NCI-H2107 (cell line): ENCODE measurements at regions not wholly inside any gene's neighbourhood (a gene's known extent, or its start where the extent isn't known, plus 50 kb on each side); places are given as distances from the start of the nearest gene placed in this dataset.

ENCODE experiments used
- DNase-seq: peaks from one replicate; lab custom pipeline; 2025; lab: John Stamatoyannopoulos, UW

DNA sequence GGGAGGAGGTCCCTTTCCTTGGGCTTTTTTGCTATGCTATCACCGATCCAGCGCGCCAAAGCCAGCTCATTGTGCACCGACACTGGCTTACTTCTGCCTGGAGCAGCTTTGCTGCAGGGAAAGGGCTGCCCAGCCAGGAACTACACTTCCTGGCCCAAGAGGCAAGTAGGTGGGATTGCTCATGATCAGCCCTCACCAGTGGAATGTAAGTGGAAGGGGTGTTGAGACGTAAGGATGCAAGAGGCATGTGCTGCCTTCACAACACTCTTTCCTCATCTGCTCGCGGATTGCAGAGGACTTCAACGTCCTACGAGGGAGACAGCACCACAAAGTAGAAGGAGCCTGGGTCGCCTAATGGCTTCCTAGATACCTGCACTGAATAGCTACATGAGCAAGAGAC lies 104.3 kb upstream of the FOXF1 start:
- DNase-seq: no peak

GRCh38 chr16:86408685-86409084 lies 101.6 kb upstream of the FOXF1 start:
- DNase-seq: no peak

DNA sequence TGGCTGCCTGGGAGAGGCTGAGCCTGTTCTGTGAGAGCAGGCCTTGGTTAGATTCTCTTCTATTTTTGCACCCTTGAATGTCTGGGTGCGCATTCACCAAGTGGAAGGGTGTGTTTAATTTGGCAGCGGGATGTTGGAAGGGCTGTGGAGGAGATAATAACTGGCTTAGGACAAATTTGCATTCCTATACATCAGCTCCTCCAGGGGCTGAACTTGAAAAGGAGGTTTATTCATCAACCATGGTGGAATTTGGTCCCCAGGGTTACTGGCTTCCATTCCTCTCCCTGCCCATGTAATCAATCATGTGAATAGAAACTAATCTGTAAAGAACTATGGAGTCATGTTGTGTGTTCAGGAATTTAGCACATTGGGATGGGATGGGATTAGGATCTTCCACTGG lies 100.2 kb upstream of the FOXF1 start:
- no peak for DNase-seq

- DNase-seq: no peak
These were observed 99.8 kb upstream of the FOXF1 start for GRCh38 chr16:86410529-86410928.

- no peak for DNase-seq
These were observed 98.4 kb upstream of the FOXF1 start for GRCh38 chr16:86411897-86412296.

- no peak for DNase-seq
These were observed 95.2 kb upstream of the FOXF1 start for GRCh38 chr16:86414991-86415740.

- DNase-seq: no peak
These were observed 91.3 kb upstream of the FOXF1 start for GRCh38 chr16:86418981-86419380.

- no peak for DNase-seq
These were observed 90.8 kb upstream of the FOXF1 start for GRCh38 chr16:86419518-86419917.

DNA sequence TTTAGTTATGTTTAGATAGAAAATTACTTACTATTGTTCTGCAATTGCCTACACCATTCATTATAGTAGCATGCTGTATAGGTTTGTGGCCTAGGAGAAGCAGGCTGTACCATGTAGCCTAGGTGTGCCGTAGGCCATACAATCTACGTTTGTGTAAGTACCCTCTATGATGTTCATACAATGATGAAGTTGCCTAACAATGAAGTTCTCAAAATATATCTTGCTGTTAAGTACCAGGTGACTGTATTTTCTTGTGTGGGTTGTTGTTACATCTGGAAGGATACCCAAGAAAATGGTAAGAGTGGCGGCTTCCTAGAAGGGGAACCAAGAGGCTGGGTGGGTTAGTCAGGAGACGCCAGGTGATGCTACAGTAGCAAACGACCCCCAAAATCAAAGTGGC lies 88.3 kb upstream of the FOXF1 start:
- DNase-seq: no peak

- no peak for DNase-seq
These were observed 85.9 kb upstream of the FOXF1 start for GRCh38 chr16:86424398-86424797.

- no peak for DNase-seq
These were observed 85.3 kb upstream of the FOXF1 start for GRCh38 chr16:86424985-86425384.

GRCh38 chr16:86426063-86426642 lies 84.2 kb upstream of the FOXF1 start:
- no peak for DNase-seq

DNA sequence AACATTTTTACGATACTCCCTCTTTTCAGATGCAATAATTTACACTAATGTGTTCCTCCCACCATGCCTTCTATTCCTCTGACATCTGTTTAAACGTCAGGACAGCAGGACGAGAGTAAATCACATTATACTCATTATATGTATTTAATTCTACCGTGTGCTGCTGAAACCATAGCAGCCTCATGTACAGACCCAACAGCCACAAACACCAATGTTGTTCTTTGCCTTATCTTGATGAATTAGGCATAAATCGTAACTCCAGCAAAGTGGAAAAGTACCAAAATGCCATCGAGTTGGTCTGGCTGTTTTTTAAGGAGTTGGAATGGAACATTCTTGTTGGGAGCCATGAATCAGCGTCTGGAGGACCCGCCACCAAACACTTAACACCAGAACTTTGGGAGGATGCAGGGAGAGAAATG lies 82.9 kb upstream of the FOXF1 start:
- no peak for DNase-seq

GRCh38 chr16:86428729-86429517 lies 81.4 kb upstream of the FOXF1 start:
- no peak for DNase-seq

GRCh38 chr16:86429663-86430062 lies 80.7 kb upstream of the FOXF1 start:
- no peak for DNase-seq

GRCh38 chr16:86430814-86431213 lies 79.5 kb upstream of the FOXF1 start:
- DNase-seq: no peak

GRCh38 chr16:86431540-86431939 lies 78.8 kb upstream of the FOXF1 start:
- no peak for DNase-seq

DNA sequence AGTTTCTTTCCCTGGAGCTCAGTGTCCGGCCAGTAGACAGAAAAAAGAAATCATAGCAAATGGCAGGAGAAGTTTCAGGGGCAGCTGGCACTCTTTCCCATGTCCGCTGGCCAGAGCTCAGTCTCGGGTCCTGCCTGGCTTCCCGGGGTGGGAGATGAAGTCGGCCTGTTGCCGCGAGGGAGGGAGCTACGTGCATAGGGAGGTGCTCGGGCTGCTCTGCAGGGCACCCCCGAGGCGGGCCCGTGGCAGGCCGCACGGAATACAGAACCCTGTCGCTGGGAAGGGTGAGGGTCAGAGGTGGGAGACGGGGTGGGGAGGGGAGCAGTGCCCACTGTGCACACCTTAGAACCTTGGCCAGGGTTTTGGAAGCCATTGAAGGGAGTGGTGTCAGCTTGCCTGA lies 78.3 kb upstream of the FOXF1 start:
- no peak for DNase-seq

DNA sequence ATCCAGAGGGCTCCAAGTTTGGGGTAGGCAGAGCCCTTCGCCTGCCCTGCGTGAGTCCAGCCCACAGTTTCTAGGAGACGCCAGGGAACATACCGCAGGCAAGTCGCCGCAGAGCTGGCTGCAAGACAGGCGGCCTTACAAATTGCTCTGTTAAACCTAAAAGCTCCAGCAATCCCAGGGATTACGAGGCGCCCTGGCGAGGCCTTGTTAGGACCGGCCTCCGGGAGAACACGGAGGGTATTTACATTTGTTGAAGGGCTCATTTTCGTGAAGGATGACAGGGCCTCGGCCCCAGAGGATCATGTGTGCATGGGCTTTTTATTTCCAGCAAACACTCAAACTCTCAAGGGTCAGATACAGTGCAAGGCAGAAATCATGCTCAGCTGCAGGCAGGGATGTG lies 77.6 kb upstream of the FOXF1 start:
- DNase-seq: no peak

DNA sequence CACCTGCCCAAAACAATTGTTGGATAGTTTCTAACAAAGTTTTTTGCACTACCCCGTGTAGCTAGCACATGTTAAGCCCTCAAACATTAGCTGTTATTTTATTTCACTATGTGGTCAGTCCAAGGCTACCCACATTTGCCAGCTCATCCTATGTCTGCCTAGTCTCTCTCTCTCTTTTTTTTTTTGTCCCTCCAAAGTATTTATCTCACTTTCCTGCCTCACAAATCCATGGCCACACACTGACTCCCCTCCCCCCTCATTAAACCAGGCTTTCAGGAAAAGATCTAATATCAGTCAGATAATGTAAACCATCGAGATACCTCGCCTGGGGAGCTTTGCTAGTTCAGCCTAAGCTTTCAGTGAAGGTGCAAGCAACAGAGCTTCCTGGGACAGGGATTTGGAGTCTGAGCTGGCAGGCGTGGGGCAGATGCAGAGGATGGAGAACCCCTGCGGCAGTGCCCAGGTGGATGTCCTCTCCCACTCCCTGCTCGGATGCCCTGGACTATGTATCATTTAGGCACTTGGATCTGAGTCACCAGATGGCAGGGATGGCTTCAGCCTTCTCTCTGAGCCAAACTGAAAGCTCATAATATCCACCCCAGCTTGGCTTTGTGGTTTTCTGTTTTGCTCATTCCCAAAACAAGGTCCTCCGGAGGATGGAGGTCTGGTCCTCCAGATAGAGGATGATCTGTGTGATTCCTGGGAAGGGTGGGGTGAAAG lies 73.7 kb upstream of the FOXF1 start:
- no peak for DNase-seq

DNA sequence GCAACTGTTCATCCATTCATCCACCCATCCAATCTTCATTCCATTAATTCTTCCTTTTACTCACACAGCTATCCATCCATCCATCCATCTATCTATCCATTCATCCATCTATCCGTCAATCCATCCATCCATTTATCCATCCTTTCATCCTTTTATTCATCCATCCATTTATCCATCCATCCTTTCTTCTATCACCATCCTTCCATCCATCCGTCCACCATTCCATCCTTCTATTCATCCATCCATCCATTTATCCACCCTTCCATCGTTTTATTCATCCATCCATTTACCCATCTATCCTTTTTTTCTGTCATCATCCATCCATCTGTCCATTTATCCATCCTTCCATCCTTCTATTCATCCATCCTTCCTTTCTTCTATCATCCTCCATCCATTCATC lies 73.0 kb upstream of the FOXF1 start:
- no peak for DNase-seq

GRCh38 chr16:86442703-86443102 lies 67.6 kb upstream of the FOXF1 start:
- DNase-seq: no peak
